ENCODE measurements at regions not wholly inside any gene's neighbourhood (a gene's known extent, or its start where the extent isn't known, plus 50 kb on each side); places are given as distances from the start of the nearest gene placed in this dataset.

DNA sequence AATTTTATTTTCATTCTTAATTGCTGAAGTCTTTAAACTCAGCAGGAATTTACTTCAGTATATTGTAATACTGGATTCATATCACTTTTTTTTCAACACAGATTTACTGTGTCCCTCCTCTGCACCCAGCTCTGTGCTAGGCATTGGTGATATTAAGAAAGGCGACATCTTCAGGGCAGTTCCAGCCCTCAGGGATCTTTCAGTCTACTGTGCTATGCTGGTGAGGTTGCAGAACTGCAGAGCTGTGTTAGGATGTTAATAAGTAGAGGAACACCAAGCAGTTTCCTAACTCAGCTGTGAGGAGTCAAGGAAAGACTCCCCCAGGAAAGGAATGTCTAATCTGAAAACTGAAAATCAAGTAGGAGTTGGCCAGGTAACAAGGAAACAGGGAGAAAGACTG is 158.2 kb upstream of the NPY start:
- TF ChIP-seq CTCF (IDR thresholded peaks at IDR 0.05) (no peak), POLR2A (IDR thresholded peaks at IDR 0.05) (no peak), EP300 (IDR thresholded peaks at IDR 0.05; ENCODE audit: low read depth) (no peak), POLR2AphosphoS5 (IDR thresholded peaks at IDR 0.05) (no peak)

Measured in transverse colon (tissue), 4 donors.